GM19351 (cell line): ENCODE measurements at regions not wholly inside any gene's neighbourhood (a gene's known extent, or its start where the extent isn't known, plus 50 kb on each side); places are given as distances from the start of the nearest gene placed in this dataset.
"Not testable (repeated sequence)": the region's sequence is repeated elsewhere in the genome, so short reads cannot be mapped to it uniquely, and the experiment has no call there.

Experiments used
- ATAC-seq: cut with Tn5 transposase; IDR thresholded peaks from one replicate; pipeline ENCODE4 v1.9.1; 2021; ENCODE audit warnings: mild to moderate bottlenecking, moderate library complexity; ENCODE audit not compliant: unreplicated experiment

DNA sequence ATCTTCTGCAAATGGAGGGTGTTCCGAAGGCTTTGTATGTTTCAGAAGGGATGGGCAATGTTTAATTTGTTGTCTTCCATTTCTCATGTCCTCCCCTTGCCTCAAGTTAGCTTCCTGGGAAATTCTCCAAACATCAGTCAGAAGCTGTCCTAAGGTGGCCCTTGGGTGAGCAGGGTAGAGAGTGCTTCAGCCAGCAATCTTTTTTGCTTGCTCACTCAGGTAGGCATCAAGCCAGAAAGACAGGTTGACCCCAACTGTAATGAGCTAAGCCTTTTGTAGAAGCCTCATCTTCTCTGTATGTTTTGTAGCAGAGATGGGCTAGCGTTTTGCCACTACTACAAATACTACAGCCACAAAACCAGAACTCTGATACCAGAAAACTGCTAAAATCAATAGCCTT, 321.5 kb upstream of the FAM78B start:
- no peak for ATAC-seq

DNA sequence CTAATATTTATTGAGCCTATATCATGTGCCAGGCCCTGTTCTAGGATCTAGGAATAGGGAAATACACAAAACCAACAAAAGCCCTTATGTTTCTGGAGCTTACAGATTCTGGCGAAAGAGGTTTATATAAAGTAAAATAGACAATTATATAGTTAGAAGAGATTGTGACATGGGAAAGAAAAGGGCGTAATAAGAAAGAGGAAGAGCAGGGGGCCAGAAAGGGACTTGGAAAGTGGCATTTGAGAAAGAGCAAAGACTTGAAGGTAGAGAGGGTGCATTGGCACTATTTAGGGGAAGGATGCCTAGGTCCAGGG, 322.5 kb upstream of the FAM78B start:
- no peak for ATAC-seq

DNA sequence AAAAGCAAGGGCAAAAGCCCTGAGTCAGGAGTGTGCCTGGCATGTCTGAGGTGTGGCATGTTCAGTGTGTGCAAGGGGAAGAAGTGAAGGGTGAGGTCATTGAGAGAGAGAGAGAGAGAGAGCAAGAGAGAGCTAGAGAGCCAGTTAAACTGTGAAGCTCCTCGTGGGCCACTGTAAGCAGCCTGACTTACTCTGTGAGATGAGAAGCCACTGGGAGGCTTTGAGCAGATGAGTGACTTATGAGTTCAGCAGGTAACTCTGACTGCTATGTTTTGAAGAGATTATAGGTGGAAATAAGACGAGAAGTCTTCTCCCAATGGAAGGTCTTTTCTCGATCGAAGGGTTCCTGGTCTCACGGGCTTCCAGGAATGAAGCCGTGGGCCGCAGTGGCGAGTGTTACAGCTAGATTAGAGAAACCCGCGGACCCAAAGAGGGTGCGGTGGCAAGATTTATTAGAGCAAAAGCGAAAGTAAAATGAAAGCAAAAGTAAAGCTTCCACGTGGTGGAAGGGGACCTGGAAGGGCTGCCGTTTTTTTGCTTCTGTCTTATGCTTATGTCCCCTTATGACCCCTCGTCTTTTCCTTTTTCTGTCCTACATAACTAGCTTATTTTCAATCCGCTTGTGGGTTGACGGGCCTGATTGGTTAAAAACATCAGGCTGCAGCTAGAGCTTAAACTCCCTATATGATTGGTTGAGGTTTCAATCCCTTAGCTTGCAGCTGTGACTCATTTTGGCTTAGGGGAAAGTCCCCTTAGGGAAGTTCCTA, 323.1 kb upstream of the FAM78B start:
- peak; percentile 79 for ATAC-seq

DNA sequence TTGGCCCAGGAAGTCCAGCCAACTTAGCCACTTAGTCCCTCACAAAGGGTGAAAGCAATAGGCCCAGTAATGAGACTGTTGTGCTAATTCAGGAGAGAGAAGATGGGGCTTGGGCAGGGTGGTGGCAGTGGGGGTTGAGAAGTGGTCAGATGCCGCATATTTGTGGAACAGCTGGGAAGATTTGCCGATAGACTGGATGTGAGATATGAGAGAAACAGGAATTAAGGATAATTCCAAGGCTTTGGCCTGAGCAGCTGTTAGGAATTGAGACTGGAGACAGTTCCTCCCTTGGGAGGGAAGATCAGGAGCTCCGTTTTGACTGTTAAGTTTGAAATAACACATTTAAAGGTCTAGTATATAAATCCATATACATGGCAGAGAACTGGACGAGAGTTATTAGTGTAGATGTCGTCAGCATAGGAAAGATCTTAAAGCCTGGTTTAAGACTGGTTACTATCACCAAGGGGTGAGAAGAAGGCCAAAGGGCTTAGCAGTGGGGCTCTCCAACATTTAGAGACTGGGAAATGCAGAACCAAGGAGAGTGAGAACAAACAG, 323.7 kb upstream of the FAM78B start:
- ATAC-seq: no peak

DNA sequence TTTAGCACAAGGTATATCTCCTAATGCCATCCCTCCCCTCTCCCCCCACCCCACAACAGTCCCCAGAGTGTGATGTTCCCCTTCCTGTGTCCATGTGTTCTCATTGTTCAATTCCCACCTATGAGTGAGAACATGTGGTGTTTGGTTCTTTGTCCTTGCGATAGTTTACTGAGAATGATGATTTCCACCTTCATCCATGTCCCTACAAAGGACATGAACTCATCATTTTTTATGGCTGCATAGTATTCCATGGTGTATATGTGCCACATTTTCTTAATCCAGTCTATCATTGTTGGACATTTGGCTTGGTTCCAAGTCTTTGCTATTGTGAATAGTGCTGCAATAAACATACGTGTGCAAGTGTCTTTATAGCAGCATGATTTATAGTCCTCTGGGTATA, 327.0 kb upstream of the FAM78B start:
- not testable (repeated sequence) for ATAC-seq

DNA sequence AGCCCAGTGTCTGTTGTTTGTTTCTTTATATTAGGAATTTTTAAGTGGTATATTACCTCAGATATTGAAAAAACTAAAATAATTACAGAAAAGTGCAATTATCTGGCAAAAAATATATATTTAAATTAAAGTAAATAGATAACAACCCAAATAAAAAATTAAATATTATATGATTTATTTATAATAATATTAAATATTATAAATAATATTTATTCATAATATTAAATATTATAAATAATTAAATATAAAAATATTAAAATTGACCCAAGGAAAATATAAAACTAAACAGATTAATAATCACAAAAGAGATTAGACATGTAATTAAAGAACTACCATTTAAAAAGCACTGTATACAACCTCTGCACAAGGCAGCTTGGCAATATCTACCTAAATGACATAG, 331.9 kb upstream of the POGK start:
- ATAC-seq: no peak

DNA sequence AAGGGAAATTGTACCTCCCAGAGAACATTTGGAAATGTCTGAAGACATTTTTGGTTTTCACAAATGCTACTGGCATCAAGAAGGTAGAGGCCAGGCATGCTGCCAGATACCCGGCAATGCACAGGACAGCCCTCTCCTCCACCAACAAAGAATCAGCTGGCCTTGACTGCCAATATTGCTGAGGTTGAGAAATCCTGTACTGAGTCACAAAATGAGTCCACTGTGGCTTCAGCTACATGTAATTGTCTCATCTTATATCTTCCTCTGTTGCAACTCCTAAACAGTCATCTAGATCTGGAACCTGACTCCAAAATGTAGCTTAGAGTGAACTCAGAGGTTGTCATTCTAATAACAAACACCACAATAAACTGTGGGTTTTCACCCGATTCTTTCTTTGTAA, 327.5 kb upstream of the POGK start:
- ATAC-seq: no peak

DNA sequence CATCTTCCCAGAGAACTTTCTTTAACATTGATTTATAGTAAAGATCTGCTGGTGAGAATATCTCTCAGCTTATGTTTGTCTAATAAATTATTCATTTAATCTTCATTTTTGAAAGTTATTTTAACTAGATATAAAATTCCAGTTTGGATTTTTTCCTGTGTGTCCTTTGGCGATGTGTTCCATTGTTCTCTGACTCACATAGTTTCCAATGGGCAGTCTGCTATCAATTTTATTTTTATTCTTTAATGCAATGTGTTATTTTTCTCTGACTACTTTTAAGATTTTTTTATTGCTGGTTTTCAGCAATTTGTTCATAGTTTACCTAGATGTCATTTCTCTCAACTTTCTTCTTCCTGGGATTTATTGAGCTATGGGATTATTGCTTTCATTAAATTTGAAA, 325.2 kb upstream of the POGK start:
- no peak for ATAC-seq

DNA sequence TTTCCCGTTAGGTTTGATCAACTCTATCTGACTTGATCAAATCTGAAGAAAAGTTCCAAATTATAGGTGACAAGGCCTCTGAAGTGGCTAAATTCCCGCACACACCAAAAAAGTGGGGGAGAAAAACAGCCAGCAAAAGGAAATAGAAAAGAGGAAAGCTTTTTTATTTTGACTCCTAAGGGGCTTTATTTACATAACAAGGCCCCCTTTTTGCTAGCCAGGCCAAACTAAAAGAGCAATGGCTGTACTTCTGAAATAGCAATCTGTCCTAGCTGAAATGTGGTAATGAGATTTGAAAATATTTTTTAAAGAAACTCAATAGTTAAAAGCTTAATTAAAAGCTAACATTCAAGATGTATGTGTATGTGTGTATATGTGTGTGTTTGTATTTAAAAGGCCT, 311.5 kb upstream of the POGK start:
- no peak for ATAC-seq

DNA sequence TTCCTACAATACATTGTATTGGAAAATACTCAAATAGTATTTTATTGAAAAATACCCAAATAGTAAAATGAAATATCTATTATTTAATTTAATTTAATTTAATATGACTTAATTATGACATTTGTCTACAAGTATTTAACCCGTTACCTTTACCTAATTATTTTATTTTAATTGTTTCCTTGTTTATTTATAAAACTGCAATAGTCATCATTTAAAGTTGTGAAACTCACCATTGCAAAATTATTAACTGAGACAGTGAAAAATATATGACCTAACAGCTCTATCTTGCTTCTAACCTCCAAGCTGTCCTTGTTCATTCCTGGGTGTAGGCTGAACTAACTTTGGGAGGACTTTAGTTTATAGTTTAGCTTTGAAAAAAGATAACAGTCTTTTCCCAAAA, 300.6 kb upstream of the POGK start:
- no peak for ATAC-seq

DNA sequence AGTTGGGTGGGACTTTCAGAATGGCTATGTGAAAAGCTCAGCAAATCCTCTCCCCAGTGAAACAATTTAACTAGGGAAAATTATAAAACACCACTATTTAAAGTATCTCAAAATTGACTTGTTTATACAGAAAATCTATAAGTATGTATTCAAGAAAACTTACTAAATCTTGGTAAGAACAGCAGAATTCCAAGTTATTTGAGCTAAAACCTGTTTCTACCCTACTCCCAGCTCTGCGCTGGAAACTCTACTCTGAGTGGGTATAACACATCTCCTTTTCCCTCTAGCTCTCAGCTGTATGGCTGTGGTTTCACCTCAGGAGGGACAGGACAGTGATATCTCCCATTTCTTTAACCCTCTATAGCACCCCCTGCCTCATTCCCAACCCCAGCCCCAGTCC, 295.2 kb upstream of the POGK start:
- no peak for ATAC-seq

DNA sequence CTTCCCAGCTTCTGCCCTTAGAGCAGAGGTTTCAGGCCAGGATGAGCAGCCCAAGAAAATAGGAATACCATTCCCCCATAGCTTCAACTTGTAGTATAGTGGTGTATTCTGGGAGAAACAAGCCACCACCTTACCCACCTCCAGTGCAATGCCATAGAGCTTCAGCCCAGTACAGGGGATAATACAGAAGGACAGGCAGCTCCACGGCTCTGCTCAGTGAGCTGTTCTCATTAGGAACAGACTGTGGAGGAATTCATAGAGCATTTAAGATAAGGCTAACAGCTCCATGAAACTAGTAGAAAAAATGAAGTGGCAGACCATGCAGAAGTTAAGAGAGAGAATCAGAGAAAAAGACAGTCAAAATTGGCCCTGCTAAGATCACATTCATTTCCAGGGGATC, 294.7 kb upstream of the POGK start:
- no peak for ATAC-seq

DNA sequence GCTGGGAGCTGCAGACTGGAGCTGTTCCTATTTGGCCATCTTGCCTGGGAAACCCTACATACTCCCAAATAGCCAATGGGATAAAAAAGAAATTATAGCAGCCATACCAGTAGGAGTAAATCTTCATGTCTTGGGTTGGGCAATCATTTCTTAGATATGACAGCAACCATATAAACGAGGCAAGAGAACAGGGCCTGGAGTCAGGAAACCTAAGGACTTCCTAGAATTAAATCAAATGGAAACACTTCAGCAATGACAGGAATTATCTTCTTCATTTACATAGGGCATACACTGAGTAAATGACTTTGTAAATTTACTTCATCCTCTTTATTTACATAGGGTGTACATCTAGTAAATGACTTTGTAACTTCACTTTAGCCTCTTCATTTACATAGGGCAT, 286.6 kb upstream of the POGK start:
- ATAC-seq: no peak

DNA sequence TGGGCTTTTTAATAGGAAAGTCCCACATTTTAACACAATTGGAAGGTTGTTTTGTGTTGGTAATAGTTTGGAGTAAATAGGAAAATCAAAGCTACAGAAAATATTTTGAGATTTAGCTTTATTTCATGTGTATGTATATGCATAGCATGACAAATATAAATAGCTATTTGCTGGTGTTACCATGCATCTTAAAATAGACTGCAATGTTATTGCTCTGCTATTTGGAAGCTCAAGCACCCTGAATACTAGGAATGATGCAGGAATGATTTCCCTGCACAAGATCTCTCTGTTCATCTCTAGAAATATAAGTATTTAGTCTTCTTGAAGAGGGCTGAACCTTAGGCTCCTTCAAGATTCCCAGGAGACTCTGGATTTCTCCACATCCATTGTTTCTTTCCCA, 268.3 kb upstream of the POGK start:
- ATAC-seq: no peak

DNA sequence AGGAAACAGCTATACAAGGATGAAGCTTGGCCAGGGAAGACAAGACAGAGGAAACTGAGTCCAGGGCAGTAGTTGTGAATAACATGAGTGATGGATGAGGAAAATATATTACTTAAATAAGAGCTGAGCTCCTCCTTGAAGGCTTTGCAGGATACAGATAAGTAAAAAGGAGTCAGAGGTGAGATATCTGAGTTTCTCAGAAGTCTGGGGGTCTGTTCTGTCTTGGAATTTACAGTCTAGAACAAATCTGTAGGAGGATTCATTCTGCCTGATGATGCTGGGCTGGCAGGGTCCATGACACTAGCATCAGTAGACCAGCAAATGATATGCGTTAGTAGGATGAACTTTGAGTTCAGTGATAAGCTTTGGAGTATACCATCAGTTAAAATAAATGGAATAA, 266.1 kb upstream of the POGK start:
- ATAC-seq: no peak

DNA sequence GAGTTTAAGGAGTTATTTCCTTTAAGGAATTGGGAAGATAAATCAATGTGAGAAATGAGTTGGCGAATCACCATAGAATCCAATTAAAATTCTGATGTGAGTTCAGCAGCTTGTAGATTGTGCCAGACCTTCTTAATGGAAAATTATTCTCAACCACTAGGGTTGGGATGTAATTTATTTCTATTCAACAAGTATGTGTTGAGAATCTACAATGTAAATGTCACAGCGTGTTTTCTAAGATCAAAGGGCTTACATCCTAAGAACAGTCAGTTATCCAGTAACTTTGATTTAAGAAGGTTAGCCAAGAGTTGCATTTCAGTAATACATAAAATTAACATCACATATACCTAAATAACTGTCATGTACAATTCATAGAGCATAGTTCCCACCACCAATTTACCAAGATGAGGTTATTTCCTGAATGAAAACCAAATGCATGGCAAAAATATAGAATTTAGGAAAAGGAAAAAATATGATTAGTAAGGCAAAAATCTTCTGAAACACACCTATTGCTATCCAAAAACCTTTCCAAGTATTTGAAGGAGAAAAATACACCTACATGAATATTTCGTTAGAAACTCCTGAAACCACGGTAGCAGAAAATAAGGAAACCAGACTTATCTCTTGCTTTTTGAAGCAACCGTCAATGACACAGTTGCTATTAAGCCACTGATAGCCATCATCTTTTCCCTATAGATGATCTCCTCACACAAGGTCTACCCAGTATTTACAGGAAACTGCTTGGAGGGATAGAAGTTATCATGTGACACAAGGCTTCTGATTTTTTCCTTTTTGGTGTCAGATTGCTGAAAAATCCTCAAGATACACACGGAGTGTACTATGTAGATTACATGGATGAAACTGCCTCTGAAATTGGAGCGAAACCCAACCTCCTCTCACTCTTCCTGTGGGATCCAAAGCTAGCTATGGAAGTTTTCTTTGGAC, 259.4 kb upstream of the POGK start:
- no peak for ATAC-seq

DNA sequence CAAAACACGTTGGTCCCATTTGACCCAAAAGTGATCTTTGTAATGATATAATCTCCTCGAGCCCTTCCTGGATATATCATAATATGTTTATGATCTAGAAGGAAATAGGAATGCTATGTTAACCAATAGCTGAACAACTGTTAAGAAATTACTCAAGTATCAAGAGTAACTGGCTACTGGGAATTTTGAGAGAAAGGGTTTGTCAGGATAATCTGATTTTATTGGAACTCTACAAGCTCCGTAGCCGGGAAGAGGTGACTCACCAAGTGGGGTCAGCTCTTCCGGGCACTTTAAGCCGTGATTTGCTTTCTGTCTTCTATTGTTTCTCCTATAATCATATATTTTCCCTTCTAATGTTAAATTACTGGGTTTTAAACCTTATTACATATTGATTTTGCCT, 250.5 kb upstream of the POGK start:
- no peak for ATAC-seq

DNA sequence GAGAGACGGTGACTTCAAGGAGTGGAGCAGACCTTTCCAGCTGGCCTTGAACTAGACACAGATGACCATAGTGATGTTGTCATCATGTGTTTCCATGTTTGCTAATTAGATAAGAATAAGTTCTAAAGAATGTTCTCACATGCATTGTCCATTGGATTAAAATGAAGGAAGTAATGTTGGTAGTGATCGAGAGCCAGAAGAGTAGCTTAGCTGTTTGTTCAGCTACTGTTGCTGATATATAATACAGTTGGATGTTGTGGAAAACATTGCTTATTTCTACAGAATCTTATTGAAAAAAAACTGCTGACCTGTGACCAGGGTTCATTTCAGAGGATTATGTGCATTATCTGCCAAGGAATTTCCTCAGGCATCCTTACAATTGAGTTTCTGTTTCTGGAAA, 249.1 kb upstream of the POGK start:
- no peak for ATAC-seq

DNA sequence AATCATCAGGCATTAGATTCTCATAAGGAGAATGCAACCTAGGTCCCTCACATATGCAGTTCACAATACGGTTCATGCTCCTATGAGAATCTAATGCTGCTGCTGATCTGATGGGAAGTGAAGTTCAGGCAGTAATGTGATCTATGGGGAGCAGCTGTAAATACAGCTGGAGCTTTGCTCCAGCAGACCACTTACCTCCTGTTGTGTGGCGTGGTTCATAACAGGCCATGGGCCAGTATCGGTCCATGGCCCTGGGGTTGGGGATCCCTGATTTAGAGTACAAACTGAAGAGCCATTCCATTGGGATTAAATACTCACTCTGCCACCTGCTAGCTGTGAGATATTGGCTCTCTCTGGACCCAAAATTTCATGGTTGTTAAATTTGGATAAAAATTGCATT, 244.6 kb upstream of the POGK start:
- no peak for ATAC-seq

DNA sequence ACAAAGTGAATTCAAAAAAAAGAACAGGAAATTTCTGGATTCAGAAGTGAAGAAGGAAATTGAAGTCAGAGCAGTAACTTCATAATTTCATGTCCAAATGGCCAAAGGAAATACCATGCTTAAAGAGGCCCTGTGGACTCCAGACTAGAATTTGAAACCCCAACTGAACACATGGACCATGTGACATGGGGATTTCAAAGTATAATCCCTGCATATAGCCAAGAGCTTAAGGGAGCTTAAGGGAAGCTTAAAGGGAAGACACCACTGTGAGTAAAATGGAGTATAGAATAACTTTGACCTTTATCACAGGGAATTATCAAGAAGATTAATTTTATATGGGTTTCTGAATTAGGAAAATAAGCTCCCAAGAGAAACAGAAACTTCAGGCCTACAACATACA, 241.8 kb upstream of the POGK start:
- no peak for ATAC-seq

DNA sequence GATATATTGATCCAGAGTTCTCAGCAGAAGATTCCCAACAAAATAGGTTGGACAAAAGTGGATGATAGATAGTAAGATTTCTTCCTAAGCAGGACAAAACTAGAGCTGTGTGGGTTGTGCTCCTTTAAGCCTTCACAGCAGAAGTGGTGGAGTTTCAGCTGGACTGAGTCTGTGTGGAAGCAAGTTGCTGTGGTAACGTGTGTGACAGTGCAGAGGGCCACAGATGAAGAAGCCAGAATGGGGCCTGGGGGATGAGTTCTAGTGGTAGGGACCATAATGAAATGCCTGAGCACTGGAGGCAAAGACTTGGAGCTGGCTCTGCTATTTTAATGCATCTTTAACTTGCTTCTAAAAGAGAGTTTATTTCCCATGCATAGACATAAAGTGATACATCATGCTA, 238.7 kb upstream of the POGK start:
- ATAC-seq: no peak

DNA sequence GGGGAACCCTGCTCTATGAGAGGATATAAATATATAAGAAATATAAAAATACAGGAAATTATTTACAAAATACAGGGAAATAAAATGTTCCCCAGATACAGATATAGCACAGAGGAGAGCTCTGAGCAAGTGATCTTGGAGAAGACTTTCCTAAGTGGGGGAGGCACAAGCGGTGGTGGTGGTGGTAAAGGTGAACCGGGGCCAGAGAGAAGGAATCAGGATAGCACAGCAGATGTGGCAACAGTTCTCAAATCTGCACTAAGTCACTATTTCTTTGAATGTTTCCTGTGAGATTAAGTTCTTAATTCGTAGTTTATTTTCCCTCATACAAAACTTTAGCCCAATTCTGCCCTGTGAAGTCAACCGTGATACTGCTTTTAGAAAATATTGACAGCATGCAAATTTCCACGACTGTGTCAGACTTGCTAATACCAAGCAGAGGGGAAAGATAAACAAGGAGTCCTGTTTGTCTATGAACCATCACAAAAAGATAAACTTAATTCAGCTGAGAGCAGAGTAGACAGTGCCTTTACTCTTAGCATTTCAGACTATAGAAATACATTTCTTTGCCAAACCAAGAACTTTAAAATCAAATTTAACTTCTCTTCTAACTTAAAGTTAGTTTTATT, 237.5 kb upstream of the POGK start:
- ATAC-seq: no peak
